GM13977 (cell line): ENCODE measurements at regions not wholly inside any gene's neighbourhood (a gene's known extent, or its start where the extent isn't known, plus 50 kb on each side); places are given as distances from the start of the nearest gene placed in this dataset.

Experiments used
- DNase-seq: peaks from one replicate; pipeline ENCODE4 v3.0.0; 2012; ENCODE audit warnings: low spot score
- in situ Hi-C: fragments of 300-500 bp; cut with MboI; formaldehyde crosslinking; loops from one replicate; pipeline ENCODE4 v1.12.0; 2022; ENCODE audit warnings: low sequenced_read_pairs, low pct_unique_long_range_greater_than_20kb, mixed read lengths, inconsistent platforms; ENCODE audit not compliant: unreplicated experiment
- TF ChIP-seq, protein P1 (sequence below): IDR thresholded peaks from 2 replicates; pipeline ENCODE4 v1.5.1; 2012; ENCODE audit warnings: mild to moderate bottlenecking, control low read depth; ENCODE audit not compliant: insufficient read depth; ENCODE audit errors: extremely low read depth, missing control alignments

DNA sequence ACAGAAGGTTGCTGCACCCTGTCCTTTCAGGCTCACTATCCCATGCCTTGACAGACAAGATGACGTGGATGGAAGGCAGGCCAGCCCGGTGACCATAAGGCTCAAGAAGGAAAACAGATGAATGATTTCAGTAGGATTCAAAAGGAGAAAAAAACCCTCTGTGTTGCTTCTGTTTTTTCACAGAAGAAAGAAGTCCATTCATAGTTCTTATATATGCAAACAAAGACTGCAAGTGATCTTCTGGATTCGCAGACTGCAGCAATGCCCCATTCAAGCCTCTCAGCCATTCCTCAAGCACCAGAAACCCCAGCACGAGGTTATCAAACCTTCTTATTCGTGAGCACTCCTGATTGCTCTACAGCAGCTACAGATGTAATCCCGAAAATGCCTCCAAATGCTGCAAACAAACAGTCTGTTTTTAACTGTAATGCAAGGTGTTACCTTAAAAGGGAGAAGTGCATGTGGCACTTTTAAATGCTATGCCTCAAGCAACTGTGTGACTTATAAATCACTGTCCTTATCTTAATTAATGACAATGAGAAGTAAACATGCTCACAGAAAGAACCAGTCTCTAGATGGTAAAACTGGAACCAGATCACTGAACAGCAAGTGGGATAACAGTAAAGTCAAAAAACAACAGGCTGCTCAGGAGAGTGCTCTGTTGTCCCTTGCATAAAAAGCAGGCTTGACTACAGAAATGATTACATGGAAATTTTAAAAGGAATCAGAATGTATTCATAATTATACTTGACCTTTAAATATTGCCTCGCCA lies 173.9 kb downstream of the HHIPL2 start:
- in situ Hi-C loops: no loop called here
- TF ChIP-seq, protein P1, sequence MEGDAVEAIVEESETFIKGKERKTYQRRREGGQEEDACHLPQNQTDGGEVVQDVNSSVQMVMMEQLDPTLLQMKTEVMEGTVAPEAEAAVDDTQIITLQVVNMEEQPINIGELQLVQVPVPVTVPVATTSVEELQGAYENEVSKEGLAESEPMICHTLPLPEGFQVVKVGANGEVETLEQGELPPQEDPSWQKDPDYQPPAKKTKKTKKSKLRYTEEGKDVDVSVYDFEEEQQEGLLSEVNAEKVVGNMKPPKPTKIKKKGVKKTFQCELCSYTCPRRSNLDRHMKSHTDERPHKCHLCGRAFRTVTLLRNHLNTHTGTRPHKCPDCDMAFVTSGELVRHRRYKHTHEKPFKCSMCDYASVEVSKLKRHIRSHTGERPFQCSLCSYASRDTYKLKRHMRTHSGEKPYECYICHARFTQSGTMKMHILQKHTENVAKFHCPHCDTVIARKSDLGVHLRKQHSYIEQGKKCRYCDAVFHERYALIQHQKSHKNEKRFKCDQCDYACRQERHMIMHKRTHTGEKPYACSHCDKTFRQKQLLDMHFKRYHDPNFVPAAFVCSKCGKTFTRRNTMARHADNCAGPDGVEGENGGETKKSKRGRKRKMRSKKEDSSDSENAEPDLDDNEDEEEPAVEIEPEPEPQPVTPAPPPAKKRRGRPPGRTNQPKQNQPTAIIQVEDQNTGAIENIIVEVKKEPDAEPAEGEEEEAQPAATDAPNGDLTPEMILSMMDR: no peak
- no peak for DNase-seq

DNA sequence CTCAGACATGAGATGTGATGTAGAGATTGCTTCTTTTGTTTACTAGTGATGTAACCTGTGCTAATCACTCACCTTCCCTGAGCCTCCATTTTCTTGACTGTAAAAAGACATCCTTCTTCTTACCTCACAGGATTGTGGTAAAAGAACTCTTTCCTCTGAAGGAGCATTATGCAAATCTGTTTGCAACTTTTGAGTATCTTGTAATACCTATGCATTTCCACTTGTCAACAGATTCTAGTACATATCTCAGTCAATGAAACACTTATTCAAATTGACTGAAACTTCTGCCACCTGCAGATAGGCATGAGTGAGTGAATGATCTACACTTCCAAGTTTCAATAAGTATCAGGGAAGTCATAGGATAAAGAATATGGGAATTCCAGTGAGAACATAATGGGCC lies 174.7 kb downstream of the HHIPL2 start:
- DNase-seq: no peak
- in situ Hi-C loops: no loop called here
- TF ChIP-seq, protein P1: no peak

DNA sequence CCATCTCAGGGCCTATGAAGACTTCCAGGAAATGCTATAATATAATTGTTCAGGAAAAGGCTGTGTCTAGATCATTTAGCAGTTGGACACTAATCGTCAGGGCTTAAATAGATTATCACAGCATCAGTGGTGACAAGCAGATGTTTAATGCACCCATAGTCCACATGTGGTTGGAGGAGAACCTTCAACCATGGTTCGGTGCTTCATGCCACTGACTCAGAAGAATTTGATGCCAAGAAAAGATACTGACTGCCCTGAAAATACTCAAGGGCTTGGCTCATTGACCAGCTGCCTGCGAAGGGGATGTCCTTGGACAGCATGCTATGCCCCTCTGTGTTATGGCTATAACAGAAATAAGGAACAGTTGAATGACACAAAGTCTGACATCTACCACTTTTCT lies 175.7 kb downstream of the HHIPL2 start:
- TF ChIP-seq, protein P1: no peak
- in situ Hi-C loops: no loop called here

DNA sequence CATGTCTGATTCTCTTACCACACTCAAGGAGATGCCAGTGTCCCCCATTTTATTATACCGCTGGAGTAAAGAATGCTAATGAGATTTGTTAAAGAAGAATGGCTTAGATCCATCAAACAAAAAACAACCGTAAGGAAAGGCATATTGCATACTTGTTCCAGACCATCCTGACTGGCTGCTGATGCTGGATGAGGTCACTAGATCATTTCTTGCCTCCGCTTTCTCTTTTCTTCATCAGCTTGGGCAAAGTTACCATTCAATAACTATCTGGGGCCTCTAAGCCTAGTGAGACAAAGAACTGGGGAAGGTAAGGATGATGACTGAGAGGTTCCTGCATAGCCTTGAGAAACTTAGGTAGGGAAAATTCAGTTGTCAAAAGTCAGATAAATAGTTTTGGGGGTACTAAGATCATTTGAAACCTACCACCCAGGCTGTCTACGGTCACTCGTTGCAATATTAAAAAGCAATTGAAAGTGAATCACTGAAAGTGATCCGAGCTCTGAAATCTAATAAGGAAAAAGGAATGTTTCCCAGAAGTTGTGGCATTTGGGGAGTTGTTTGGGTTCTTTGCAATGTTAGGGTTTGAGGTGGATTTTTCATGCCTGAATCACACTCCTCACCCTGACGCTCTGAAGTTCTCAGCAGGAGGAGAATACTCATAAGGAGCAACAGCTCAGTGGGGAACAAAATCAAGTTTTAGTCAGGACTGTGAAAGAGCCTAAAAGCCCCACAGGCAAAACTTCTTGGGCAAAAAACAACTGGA lies 176.8 kb downstream of the HHIPL2 start:
- no peak for DNase-seq
- TF ChIP-seq, protein P1: no peak
- in situ Hi-C loops: no loop called here

More for the DNA sequence above, 175.7 kb downstream of the HHIPL2 start:
- no peak for DNase-seq

DNA sequence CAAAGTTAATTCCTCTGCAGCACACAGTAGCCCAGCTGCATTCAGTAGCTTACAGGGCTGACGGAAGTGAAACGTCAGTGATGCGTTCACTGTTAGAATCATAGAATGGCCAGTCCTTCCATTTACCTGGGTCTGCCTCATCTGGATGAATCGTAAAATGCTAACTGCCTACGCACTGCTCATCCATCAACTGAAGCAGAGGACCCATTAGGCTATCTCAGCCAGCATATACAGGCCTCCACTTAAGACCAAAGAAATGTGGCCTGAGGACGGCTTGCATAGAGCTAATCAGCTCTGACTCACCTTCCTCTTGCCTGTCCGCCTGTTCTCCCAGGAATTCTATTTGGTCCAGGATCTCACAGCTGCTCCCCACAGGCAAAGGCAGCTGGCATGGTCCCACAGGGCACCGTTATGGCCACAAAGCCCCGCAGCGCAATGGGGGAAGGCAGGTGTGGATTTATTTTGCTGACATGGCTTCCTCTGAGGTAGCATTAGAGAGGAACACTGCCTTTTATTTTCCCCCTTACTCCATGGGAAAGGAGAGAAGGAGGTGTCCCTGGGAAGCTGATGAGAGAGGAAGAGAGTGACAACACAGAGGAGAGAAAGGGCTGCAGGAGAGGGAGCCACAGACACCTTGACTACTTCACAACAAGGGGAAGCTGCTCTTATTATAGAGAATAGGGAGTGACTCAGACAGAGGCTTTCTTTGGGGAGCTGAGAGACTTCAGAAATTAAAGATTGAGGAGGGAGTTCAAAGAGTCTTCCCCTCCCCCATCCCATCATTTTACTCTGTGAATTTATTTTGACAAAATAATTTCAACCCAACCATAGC lies 177.6 kb downstream of the HHIPL2 start:
- TF ChIP-seq, protein P1: no peak
- in situ Hi-C loops: no loop called here
- no peak for DNase-seq

DNA sequence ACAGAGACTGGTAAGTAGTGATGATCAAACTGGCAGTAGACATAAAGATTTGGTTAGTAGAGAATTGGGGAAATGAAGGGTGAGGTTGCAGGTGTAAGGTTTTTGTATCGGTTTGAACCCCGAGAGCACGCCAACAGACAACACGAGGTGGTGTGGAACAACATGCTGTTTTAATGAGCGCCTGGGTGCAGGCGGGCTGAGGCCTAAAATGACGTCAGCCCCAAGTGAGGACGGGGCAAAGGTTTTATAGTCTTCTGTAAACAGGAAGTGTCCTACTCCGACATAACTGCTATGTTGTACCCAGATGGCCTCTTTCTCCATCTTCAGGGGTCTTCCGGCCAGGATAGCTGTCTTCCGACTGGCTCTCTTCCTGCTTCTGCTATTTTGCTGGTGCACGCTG lies 178.8 kb downstream of the HHIPL2 start:
- in situ Hi-C loops: no loop called here
- TF ChIP-seq, protein P1: no peak
- no peak for DNase-seq
